HG02973 (cell line): ENCODE measurements at regions not wholly inside any gene's neighbourhood (a gene's known extent, or its start where the extent isn't known, plus 50 kb on each side); places are given as distances from the start of the nearest gene placed in this dataset.
"Not testable (repeated sequence)": the region's sequence is repeated elsewhere in the genome, so short reads cannot be mapped to it uniquely, and the experiment has no call there.

Source experiments
- ATAC-seq: cut with Tn5 transposase; IDR thresholded peaks from one replicate; pipeline ENCODE4 v1.9.1; 2021; ENCODE audit warnings: moderate library complexity; ENCODE audit not compliant: unreplicated experiment

GRCh38 chr5:98179791-98180755 lies 593.4 kb upstream of the RGMB start:
- ATAC-seq, result no peak

GRCh38 chr5:98186128-98186527 lies 587.3 kb upstream of the RGMB start:
- no peak for ATAC-seq

GRCh38 chr5:98187945-98188344 lies 585.5 kb upstream of the RGMB start:
- no peak for ATAC-seq

GRCh38 chr5:98190344-98190743 lies 583.1 kb upstream of the RGMB start:
- ATAC-seq, result not testable (repeated sequence)

- ATAC-seq, result no peak
Measured at GRCh38 chr5:98193921-98194760, 579.3 kb upstream of the RGMB start.

GRCh38 chr5:98200726-98201541 lies 572.5 kb upstream of the RGMB start:
- no peak for ATAC-seq

- no peak for ATAC-seq
Measured at GRCh38 chr5:98204798-98205197, 568.7 kb upstream of the RGMB start.

GRCh38 chr5:98205691-98206461 lies 567.6 kb upstream of the RGMB start:
- no peak for ATAC-seq

- ATAC-seq, result no peak
Measured at GRCh38 chr5:98206566-98206965, 566.9 kb upstream of the RGMB start.

GRCh38 chr5:98209418-98209817 lies 564.0 kb upstream of the RGMB start:
- ATAC-seq, result no peak

- no peak for ATAC-seq
Measured at GRCh38 chr5:98214240-98215051, 559.0 kb upstream of the RGMB start.

- ATAC-seq, result no peak
Measured at GRCh38 chr5:98217138-98217537, 556.3 kb upstream of the RGMB start.

- ATAC-seq, result no peak
Measured at GRCh38 chr5:98218838-98219237, 554.6 kb upstream of the RGMB start.

- ATAC-seq, result no peak
Measured at GRCh38 chr5:98227489-98227888, 546.0 kb upstream of the RGMB start.

- no peak for ATAC-seq
Measured at GRCh38 chr5:98231089-98231488, 542.4 kb upstream of the RGMB start.

- not testable (repeated sequence) for ATAC-seq
Measured at GRCh38 chr5:98237794-98238193, 535.7 kb upstream of the RGMB start.

- no peak for ATAC-seq
Measured at GRCh38 chr5:98243972-98244371, 529.5 kb upstream of the RGMB start.

- no peak for ATAC-seq
Measured at GRCh38 chr5:98248949-98249348, 524.5 kb upstream of the RGMB start.

GRCh38 chr5:98258939-98259338 lies 514.5 kb upstream of the RGMB start:
- ATAC-seq, result no peak
